ENCODE measurements at regions not wholly inside any gene's neighbourhood (a gene's known extent, or its start where the extent isn't known, plus 50 kb on each side); places are given as distances from the start of the nearest gene placed in this dataset.

DNA sequence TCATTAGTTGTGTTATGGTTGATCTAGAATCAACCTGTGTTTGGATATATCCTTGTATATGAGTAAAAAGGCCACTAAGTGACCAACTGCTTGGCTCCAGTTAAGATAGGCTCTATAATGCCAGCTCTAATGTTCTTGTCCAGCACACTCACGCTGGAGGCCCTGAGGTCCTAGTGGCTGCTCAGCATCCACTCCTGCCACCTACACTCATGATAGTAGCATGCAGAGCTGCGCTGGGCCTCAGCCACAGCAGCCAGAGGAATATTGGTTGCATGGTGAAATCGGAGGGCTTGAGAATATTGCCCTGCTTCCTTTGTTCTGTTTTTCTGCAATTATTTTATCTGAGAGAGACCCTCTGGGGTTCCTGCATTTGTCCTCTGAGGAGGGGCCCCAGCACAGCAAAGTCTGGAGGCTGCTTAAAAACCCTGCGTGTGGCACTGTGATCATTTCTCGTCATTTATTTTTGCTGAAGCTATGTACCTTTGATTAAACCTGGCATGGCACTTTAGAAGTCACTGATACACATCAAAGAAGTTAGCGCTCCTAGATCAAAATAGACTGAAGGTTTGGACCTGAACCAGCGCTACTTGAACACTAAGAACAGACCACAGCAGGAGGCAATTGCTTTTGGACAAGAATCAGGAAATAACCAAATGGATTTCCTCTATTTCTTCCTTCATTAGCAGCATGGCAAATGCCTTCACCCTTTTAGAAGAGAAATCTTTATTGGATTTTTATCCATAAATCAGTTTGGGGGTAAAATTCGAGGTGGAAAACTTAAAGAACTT, 398.4 kb upstream of the ID4 start:
- POLR2A ChIA-PET (ENCODE audit: low non-redundant PET), result no interaction called here
- CTCF ChIA-PET, result no interaction called here
- no peak overlapping the region for H3K27ac ChIP-seq
- TF ChIP-seq, protein P1, sequence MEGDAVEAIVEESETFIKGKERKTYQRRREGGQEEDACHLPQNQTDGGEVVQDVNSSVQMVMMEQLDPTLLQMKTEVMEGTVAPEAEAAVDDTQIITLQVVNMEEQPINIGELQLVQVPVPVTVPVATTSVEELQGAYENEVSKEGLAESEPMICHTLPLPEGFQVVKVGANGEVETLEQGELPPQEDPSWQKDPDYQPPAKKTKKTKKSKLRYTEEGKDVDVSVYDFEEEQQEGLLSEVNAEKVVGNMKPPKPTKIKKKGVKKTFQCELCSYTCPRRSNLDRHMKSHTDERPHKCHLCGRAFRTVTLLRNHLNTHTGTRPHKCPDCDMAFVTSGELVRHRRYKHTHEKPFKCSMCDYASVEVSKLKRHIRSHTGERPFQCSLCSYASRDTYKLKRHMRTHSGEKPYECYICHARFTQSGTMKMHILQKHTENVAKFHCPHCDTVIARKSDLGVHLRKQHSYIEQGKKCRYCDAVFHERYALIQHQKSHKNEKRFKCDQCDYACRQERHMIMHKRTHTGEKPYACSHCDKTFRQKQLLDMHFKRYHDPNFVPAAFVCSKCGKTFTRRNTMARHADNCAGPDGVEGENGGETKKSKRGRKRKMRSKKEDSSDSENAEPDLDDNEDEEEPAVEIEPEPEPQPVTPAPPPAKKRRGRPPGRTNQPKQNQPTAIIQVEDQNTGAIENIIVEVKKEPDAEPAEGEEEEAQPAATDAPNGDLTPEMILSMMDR (conservative IDR thresholded peaks at IDR 0.05; ENCODE audit: low read depth), result no peak
- DNase-seq (ENCODE audit: low spot score), result no peak

DNA sequence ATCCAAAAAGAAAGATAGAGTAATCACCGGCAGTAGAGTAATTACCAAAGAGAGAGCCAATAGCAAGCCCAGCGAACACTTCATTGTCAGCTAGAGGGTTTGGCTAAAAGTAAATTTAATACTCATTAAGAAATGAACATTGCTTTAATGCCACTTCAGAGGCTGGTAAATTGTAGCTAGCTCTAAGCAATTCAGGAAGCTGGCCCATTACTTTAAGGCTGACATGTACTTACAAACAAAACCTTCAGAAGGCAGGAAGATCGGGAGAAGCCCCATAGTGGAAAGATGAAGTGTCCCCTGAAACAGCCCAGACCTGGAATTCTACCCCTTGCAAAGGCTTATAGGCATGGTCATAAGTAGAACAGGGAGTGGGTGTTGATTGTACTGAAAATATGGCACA, 396.6 kb upstream of the ID4 start:
- TF ChIP-seq, protein P1 (conservative IDR thresholded peaks at IDR 0.05; ENCODE audit: low read depth), result no peak
- ChIA-PET POLR2A (ENCODE audit: low non-redundant PET) (no interaction called here), CTCF (interaction anchor here (0.7 to 1.1 kb wide), 3 partner anchors 10 to 61 kb away, joined by 3 to 4 read pairs (median 3); no protein-coding TSS in a partner anchor)
- no peak overlapping the region for H3K27ac ChIP-seq
- no peak for DNase-seq (ENCODE audit: low spot score)

DNA sequence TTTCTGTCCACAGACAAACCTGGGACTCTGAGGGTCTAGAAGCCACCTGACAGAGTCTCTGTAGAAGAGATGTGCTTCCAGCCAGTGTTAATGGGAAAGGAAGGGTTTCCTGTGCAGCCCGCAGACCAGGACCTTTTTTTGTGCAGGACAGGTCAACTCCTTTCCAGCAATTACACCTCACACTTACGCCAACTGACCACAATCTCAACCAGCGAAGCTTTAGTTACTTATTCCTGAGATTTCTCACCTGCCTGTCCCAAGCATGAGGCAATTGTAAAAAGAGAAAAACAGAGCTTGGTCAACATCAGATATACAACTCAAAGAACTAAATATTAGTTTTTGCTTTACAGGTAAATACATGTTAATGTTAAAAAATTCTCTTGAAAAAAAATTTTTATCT, 393.8 kb upstream of the ID4 start:
- no peak overlapping the region for H3K27ac ChIP-seq
- DNase-seq (ENCODE audit: low spot score), result no peak
- TF ChIP-seq, protein P1 (conservative IDR thresholded peaks at IDR 0.05; ENCODE audit: low read depth), result no peak
- ChIA-PET POLR2A (ENCODE audit: low non-redundant PET) (no interaction called here), CTCF (interaction anchor here (0.6 kb wide), 1 partner anchor 269 kb away, joined by 3 read pairs; no protein-coding TSS in a partner anchor)

DNA sequence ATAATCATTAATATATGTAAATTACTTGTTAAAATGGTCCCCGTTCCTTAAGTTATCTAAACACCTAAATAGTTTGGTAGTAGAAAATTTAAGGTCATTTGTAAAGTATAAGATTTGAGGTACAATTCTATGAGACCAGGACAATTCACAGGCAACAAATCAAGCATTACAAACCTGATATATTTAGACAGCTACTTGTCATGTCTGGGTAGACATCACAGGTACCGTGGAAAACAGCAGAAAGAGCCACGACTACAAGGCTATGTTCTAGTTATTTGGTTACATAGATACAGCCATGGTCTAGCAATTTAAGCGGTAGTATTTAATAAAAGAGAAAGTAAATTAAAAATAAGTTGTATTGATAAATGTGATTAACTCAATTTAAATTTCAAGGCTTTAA, 393.1 kb upstream of the ID4 start:
- CTCF ChIA-PET, result no interaction called here

DNA sequence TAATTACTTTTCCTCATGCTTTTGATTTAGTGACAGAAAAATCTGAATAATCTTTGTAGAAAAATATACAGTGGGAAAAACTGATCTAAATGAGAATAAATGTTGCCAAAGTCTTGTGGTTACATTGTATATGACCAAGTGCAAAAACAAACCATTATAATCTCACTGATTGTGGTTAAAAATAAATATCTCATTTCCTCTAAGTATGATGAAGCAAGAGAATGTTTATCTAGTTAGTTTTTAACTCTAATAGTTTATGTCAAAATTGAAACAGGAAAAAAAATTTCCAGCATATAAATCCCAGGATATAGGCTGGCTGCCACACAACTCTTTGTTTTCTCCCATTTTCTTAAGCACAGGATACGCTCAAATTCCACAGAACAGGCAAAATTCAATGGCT, 392.7 kb upstream of the ID4 start:
- DNase-seq (ENCODE audit: low spot score), result no peak
- TF ChIP-seq, protein P1 (conservative IDR thresholded peaks at IDR 0.05; ENCODE audit: low read depth), result no peak
- ChIA-PET POLR2A (ENCODE audit: low non-redundant PET) (no interaction called here), CTCF (no interaction called here)
- no peak overlapping the region for H3K27ac ChIP-seq

More for the DNA sequence above, 393.1 kb upstream of the ID4 start:
- TF ChIP-seq, protein P1 (conservative IDR thresholded peaks at IDR 0.05; ENCODE audit: low read depth), result no peak
- H3K27ac ChIP-seq, result no peak overlapping the region
- DNase-seq (ENCODE audit: low spot score), result no peak
- POLR2A ChIA-PET (ENCODE audit: low non-redundant PET), result no interaction called here

DNA sequence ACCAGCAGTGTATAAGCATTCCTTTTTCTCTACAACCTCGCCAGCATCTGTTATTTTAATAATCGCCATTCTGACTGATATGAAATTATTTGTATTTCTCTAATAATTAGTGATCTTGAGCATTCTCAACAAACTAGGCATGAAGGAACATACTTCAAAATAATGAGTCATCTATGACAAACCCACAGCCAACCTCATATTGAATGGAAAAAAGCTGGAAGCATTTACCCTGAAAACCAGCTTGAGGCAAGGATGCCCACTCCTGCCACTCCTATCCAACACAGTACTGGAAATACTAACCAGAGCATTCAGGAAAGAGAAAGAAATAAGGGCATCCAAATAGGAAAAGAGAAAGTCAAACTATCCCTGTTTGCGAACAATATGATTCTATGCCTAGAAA, 390.6 kb upstream of the ID4 start:
- no peak overlapping the region for H3K27ac ChIP-seq
- TF ChIP-seq, protein P1 (conservative IDR thresholded peaks at IDR 0.05; ENCODE audit: low read depth), result no peak
- DNase-seq (ENCODE audit: low spot score), result no peak
- ChIA-PET POLR2A (ENCODE audit: low non-redundant PET) (no interaction called here), CTCF (no interaction called here)

Measured in RWPE1 (cell line).